T-helper 1 cell treated with Interleukin-12 subunit alpha and Interleukin-12 subunit beta and Interleukin-4 antibody, amounts not matched to agents 30 μg/mL and 1 μg/mL, for 36 hours (primary cell): ENCODE measurements at regions not wholly inside any gene's neighbourhood (a gene's known extent, or its start where the extent isn't known, plus 50 kb on each side); places are given as distances from the start of the nearest gene placed in this dataset.
"Not testable (repeated sequence)": the region's sequence is repeated elsewhere in the genome, so short reads cannot be mapped to it uniquely, and the experiment has no call there.

ENCODE experiments used
- H3K27ac Mint-ChIP-seq: one replicate; pipeline ENCODE4 v1.8.0; 2021; ENCODE audit warnings: mild to moderate bottlenecking, mixed read lengths
- H3K27me3 Mint-ChIP-seq: one replicate; pipeline ENCODE4 v1.8.0; 2021; ENCODE audit warnings: low read depth, mixed read lengths
- H3K36me3 Mint-ChIP-seq: one replicate; pipeline ENCODE4 v1.8.0; 2021; ENCODE audit warnings: low read depth, mixed read lengths
- H3K4me1 Mint-ChIP-seq: one replicate; pipeline ENCODE4 v1.8.0; 2021; ENCODE audit warnings: low read depth, mixed read lengths
- H3K4me3 Mint-ChIP-seq: one replicate; pipeline ENCODE4 v1.8.0; 2021; ENCODE audit warnings: mild to moderate bottlenecking, moderate library complexity, mixed read lengths
- H3K9me3 Mint-ChIP-seq: one replicate; pipeline ENCODE4 v1.8.0; 2021; ENCODE audit warnings: mixed read lengths

DNA sequence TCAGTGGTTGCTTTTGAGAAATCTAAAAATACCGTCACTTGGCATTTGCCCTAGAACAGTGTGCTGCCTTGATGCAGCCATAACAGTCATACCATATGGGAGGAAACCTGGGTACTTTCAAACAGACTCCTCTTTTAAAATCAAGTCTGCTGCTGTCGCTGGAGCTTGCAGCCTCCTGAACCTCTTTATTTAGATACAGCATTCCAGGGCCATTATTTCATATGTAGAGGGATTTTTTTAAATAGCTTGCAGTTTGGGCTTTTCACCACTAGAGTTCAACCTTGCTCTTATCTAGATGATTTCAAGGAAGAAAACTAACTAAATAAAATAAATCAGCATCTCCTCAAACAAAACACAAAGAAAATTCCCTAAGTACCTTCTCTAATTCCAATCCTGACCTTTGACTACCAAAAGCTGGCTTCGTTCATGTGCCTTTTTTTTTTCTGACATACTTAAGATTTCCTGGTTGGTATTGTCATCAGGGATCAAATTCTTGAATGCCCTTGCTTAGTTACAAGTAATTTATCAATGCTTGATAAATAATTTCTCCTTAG, 111.6 kb downstream of the KBTBD8 start:
- Mint-ChIP-seq H3K27me3 (peaks cover 5% of the 10 kb centered on the region), H3K4me1 (peaks cover 3% of the 10 kb centered on the region), H3K36me3 (no peaks in the 10 kb centered on the region), H3K9me3 (no peaks in the 10 kb centered on the region), H3K27ac (no peak overlapping the region), H3K4me3 (no peak overlapping the region)

DNA sequence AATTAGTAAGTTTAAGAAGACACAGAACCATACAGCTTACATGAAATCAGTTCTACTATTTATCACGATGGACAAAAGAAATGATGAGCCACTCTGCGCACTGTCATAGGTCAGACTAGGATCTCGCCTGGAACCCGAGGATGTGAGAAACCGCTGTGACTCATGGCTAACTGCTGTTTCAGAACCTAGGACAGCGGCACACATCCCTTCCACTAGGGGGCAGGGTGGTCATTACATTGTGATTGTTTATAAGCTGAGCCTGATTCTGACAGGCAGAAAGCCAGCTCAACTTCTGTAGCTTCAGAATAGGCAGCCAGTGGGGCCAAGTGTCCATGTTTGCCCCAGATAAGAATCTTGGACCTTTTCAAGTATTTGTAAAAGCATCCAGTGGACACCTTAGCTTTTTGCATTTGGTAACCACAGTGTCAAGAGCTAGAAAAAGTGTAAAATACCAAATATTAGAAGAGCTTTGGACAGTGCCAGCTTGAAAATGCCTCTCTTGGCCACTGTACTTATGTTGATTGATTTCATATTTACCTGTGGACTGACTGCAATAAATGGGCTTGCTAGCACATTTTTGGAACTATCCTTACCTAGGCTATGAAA, 115.8 kb downstream of the KBTBD8 start:
- H3K27me3 Mint-ChIP-seq: peaks cover 10% of the 10 kb centered on the region

GRCh38 chr3:67118122-67118521, 120.0 kb downstream of the KBTBD8 start:
- H3K36me3 Mint-ChIP-seq: no peaks in the 10 kb centered on the region

More for the DNA sequence above, 115.8 kb downstream of the KBTBD8 start:
- Mint-ChIP-seq H3K4me1 (peaks cover 3% of the 10 kb centered on the region), H3K9me3 (no peaks in the 10 kb centered on the region), H3K4me3 (no peak overlapping the region), H3K27ac (no peak overlapping the region), H3K36me3 (no peaks in the 10 kb centered on the region)

GRCh38 chr3:67118635-67119034, 120.5 kb downstream of the KBTBD8 start:
- no peak overlapping the region for H3K4me3 Mint-ChIP-seq
- H3K27me3 Mint-ChIP-seq: peaks cover 8% of the 10 kb centered on the region

More at GRCh38 chr3:67118122-67118521, 120.0 kb downstream of the KBTBD8 start:
- Mint-ChIP-seq H3K9me3 (no peaks in the 10 kb centered on the region), H3K27ac (no peak overlapping the region), H3K27me3 (peaks cover 8% of the 10 kb centered on the region), H3K4me1 (peaks cover 3% of the 10 kb centered on the region), H3K4me3 (no peak overlapping the region)

DNA sequence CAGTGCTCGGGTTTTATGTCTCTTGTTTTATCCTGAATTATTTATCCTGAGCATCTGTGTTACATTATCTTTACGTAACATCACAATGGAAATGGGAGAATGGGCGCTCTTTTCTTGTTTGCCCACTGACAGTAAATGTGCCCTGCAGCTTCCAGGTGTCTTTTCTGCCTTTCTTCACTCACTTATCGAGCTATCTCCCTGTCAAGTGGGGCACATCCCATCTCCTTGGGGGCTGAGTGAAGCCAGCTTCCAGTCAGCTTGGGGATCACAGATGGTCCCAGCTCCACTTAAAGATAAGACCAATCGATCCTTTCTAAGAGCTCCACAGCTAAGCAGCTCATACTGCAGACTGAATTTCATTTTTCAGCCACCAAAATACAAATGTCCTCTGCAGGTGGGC, 125.8 kb downstream of the KBTBD8 start:
- Mint-ChIP-seq H3K4me1 (no peaks in the 10 kb centered on the region), H3K36me3 (no peaks in the 10 kb centered on the region), H3K9me3 (no peaks in the 10 kb centered on the region), H3K4me3 (no peak overlapping the region), H3K27ac (no peak overlapping the region), H3K27me3 (peaks cover 2% of the 10 kb centered on the region)

More at GRCh38 chr3:67118635-67119034, 120.5 kb downstream of the KBTBD8 start:
- H3K36me3 Mint-ChIP-seq: no peaks in the 10 kb centered on the region
- no peak overlapping the region for H3K27ac Mint-ChIP-seq
- H3K4me1 Mint-ChIP-seq: peaks cover under 1% of the 10 kb centered on the region
- no peaks in the 10 kb centered on the region for H3K9me3 Mint-ChIP-seq

GRCh38 chr3:67127254-67127653, 129.1 kb downstream of the KBTBD8 start:
- Mint-ChIP-seq H3K36me3 (no peaks in the 10 kb centered on the region), H3K27me3 (peaks cover 7% of the 10 kb centered on the region), H3K4me3 (no peak overlapping the region), H3K9me3 (no peaks in the 10 kb centered on the region), H3K4me1 (no peaks in the 10 kb centered on the region), H3K27ac (no peak overlapping the region)

DNA sequence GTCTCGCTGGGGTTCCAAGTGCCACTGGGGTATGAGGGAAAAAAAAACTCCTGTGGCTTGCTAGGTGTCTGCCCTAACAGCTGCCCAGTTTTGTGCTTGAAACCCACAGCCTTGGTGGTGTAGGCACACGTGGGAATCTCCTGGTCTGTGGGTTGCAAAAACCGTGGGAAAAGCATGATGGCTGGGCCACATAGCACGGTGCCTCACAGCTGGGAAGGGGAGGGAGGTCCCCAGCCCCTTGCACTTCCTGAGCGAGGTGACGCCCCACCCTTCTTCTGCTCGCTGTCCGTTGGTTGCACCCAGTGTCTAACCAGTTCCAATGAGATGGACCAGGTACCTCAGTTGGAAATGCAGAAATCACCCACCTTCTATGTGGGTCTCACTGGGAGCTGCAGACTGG, 144.3 kb downstream of the KBTBD8 start:
- H3K4me3 Mint-ChIP-seq: no peak overlapping the region
- H3K9me3 Mint-ChIP-seq: peaks cover 23% of the 10 kb centered on the region
- H3K4me1 Mint-ChIP-seq: no peaks in the 10 kb centered on the region
- no peak overlapping the region for H3K27ac Mint-ChIP-seq
- H3K36me3 Mint-ChIP-seq: no peaks in the 10 kb centered on the region
- H3K27me3 Mint-ChIP-seq: no peaks in the 10 kb centered on the region

DNA sequence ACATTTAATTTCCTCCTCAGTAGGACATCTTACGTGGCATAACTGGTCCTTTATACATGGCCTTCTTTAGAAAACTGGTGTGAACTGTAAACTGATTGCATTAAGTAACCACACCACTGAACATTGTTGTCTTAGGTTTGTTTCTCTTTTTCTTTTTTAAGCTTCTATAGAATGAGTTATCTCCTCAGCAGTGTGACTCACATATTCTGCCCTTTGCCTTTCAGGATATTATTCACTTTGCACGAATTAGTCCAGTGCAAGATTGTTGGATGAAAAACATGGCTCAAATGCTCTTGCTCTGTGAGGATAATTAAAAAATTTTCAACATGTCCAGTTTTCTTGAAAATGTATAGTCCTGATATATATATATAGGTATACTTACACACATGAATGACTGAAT, 147.6 kb downstream of the KBTBD8 start:
- no peaks in the 10 kb centered on the region for H3K4me1 Mint-ChIP-seq
- no peaks in the 10 kb centered on the region for H3K36me3 Mint-ChIP-seq
- no peaks in the 10 kb centered on the region for H3K27me3 Mint-ChIP-seq
- H3K4me3 Mint-ChIP-seq: no peak overlapping the region
- H3K9me3 Mint-ChIP-seq: peaks cover 5% of the 10 kb centered on the region
- no peak overlapping the region for H3K27ac Mint-ChIP-seq

GRCh38 chr3:67154429-67154828, 156.3 kb downstream of the KBTBD8 start:
- Mint-ChIP-seq H3K36me3 (no peaks in the 10 kb centered on the region), H3K9me3 (peaks cover 13% of the 10 kb centered on the region), H3K27ac (no peak overlapping the region), H3K4me1 (no peaks in the 10 kb centered on the region), H3K4me3 (no peak overlapping the region), H3K27me3 (no peaks in the 10 kb centered on the region)

DNA sequence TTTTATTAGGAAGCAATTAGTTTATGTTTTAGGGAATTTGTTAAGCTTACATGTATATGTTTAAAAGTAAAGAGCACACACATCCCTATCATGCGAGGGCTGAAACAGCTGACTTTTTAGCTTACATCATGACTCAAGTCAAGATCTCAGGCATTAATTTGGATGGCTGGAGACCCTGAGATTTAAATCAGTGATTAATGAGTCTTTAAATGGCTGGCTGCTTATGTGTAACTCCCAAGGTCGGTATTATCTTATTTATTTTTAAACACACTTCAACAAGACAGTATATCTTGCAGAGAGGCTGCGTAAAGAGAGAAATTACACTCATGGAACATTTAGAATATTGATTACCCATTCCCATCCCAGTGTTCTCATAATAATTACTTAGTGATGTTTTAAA, 169.4 kb downstream of the KBTBD8 start:
- no peaks in the 10 kb centered on the region for H3K36me3 Mint-ChIP-seq
- H3K4me1 Mint-ChIP-seq: no peaks in the 10 kb centered on the region
- no peaks in the 10 kb centered on the region for H3K27me3 Mint-ChIP-seq
- H3K27ac Mint-ChIP-seq: no peak overlapping the region
- H3K9me3 Mint-ChIP-seq: no peaks in the 10 kb centered on the region
- H3K4me3 Mint-ChIP-seq: no peak overlapping the region

GRCh38 chr3:67171841-67172240, 173.7 kb downstream of the KBTBD8 start:
- Mint-ChIP-seq H3K27ac (no peak overlapping the region), H3K27me3 (no peaks in the 10 kb centered on the region), H3K36me3 (no peaks in the 10 kb centered on the region), H3K4me1 (no peaks in the 10 kb centered on the region), H3K4me3 (no peak overlapping the region), H3K9me3 (no peaks in the 10 kb centered on the region)

GRCh38 chr3:67173130-67173529, 175.0 kb downstream of the KBTBD8 start:
- not testable (repeated sequence) for H3K9me3 Mint-ChIP-seq, H3K4me1 Mint-ChIP-seq, H3K27me3 Mint-ChIP-seq, H3K4me3 Mint-ChIP-seq, H3K27ac Mint-ChIP-seq, H3K36me3 Mint-ChIP-seq

DNA sequence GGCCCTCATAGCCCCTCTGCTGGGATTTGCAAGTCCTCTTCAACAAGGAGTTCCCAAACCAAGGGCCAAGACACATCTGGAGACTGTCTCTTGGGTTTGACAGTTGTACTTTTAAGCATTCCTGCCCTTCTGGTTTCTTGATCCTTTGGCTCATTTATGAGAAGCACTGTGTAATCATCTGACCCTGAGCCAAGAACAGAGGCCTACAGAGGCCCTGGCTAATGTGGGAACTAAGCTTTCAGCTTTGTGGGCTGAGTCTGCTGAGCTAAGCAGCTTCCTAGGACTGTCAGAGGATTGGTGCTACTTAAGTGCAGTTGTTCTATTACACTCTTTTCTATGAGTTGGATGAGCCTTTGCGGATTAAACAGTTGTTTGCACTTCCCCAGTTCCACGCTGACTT, 178.3 kb downstream of the KBTBD8 start:
- no peak overlapping the region for H3K27ac Mint-ChIP-seq
- H3K27me3 Mint-ChIP-seq: no peaks in the 10 kb centered on the region
- no peaks in the 10 kb centered on the region for H3K36me3 Mint-ChIP-seq
- peaks cover 5% of the 10 kb centered on the region for H3K9me3 Mint-ChIP-seq
- no peak overlapping the region for H3K4me3 Mint-ChIP-seq
- no peaks in the 10 kb centered on the region for H3K4me1 Mint-ChIP-seq

DNA sequence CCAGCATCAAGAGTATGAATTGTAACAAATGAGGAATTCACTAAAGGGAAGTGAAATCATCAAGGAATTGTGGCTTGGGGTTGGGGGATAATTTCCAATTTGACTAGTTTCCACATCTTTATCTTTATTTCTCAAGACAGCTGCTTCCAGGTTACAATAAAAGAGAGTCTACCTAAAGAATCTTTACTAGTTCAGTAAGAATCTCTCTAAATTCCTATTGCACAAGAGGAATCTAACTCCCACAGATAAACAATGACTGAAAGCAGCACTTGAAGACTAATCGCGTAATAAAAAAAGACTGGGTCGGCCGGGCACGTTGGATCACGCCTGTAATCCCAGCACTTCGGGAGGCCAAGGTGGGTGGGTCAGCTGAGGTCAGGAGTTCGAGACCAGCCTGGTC, 194.4 kb downstream of the KBTBD8 start:
- Mint-ChIP-seq H3K27ac (no peak overlapping the region), H3K36me3 (no peaks in the 10 kb centered on the region), H3K9me3 (no peaks in the 10 kb centered on the region), H3K4me3 (no peak overlapping the region), H3K4me1 (no peaks in the 10 kb centered on the region), H3K27me3 (no peaks in the 10 kb centered on the region)

DNA sequence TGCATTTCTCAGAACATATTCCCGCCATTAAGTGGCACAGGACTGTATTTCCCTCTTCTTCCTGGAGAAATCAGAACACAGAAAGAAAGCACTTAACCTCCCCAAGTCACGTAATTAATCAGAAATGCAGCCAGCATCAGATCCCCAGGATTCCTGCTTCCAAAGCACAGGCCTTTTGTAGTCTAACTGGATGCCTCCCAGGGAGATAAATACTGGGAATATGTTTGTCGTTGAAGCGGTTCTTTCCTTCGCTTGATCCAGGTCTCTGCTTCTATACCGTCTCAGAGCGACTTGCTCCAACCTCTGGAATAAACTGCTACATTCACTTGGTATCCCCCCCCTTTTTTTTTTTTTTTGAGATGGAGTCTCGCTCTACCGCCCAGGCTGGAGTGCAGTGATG, 198.6 kb downstream of the KBTBD8 start:
- Mint-ChIP-seq H3K9me3 (no peaks in the 10 kb centered on the region), H3K27me3 (no peaks in the 10 kb centered on the region), H3K4me1 (no peaks in the 10 kb centered on the region), H3K36me3 (no peaks in the 10 kb centered on the region), H3K4me3 (no peak overlapping the region), H3K27ac (no peak overlapping the region)

- no peaks in the 10 kb centered on the region for H3K9me3 Mint-ChIP-seq
- H3K27ac Mint-ChIP-seq: no peak overlapping the region
- H3K4me1 Mint-ChIP-seq: no peaks in the 10 kb centered on the region
- H3K36me3 Mint-ChIP-seq: no peaks in the 10 kb centered on the region
- H3K4me3 Mint-ChIP-seq: no peak overlapping the region
- H3K27me3 Mint-ChIP-seq: no peaks in the 10 kb centered on the region
Observed at GRCh38 chr3:67198374-67198773, 200.3 kb downstream of the KBTBD8 start.
